HepG2 (cell line): ENCODE measurements at regions not wholly inside any gene's neighbourhood (a gene's known extent, or its start where the extent isn't known, plus 50 kb on each side); places are given as distances from the start of the nearest gene placed in this dataset.

Experiments
- ATAC-seq: fragments of 200-7000 bp; cut with Tn5 transposase; 3 replicates; pipeline ENCODE4 v1.9.1; 2020; ENCODE audit warnings: mild to moderate bottlenecking, moderate library complexity
- BruUV-seq: library from RNA; stranded (reverse); fragments of 400-500 nt; replicated peaks from 2 replicates; lab custom pipeline; 2021; lab: Mats Ljungman, UMichigan
- CTCF ChIA-PET: fragments of 300-600 bp; formaldehyde crosslinking; extraction: SDS; loops from one replicate; lab custom pipeline; 2021; ENCODE audit warnings: low total read pairs, inconsistent platforms, low intra/inter-chr PET ratio; lab: Yijun Ruan, JAX
- POLR2A ChIA-PET: fragments of 350-600 bp; sonication (Branson Sonifier 250); formaldehyde crosslinking; loops from one replicate; lab custom pipeline; 2020; ENCODE audit warnings: antibody characterized with exemption, inconsistent platforms; lab: Yijun Ruan, JAX
- DNase-seq: peaks from one replicate; pipeline ENCODE4 v3.0.0-alpha.2; 2015; ENCODE audit warnings: low spot score
- FAIRE-seq: peaks from 3 replicates; lab custom pipeline; 2011; peaks lifted over from hg19 to GRCh38; lab: Jason Lieb, UNC
- H2AFZ ChIP-seq: one replicate; pipeline ENCODE4 v1.6.1; 2011; ENCODE audit warnings: low read length, inconsistent platforms
- H3K27ac ChIP-seq: fragments of 300-600 bp; 3 replicates; pipeline ENCODE4 v1.8.0; 2011; ENCODE audit warnings: mixed run types, mild to moderate bottlenecking, mixed read lengths, low read length, inconsistent platforms; ENCODE audit not compliant: insufficient read depth; ENCODE audit errors: extremely low read length
- H3K27me3 ChIP-seq, 2 experiments: fragments of 200-600 bp in 1 of 2; 2 replicates in 1 of 2; 3 replicates in 1 of 2; pipeline versions ENCODE4 v1.6.0 to v1.8.0; 2011; ENCODE audit warnings: low read length in 2 of 2, mild to moderate bottlenecking in 2 of 2, moderate library complexity in 2 of 2, inconsistent platforms in 1 of 2; ENCODE audit not compliant: insufficient read depth in 2 of 2, control insufficient read depth in 1 of 2
- H3K36me3 ChIP-seq, 2 experiments: fragments of 200-600 bp in 1 of 2; replicated peaks in 1 of 2; 2 replicates in 1 of 2; 3 replicates in 1 of 2; pipeline versions ENCODE4 v1.5.1 to v1.8.0; 2011; ENCODE audit warnings: low read length in 2 of 2, inconsistent platforms in 1 of 2; ENCODE audit not compliant: insufficient read depth in 2 of 2, control insufficient read depth in 1 of 2
- H3K4me1 ChIP-seq: 2 replicates; pipeline ENCODE4 v1.5.1; 2012; ENCODE audit warnings: low read length, inconsistent platforms; ENCODE audit not compliant: insufficient read depth
- H3K4me2 ChIP-seq: 2 replicates; pipeline ENCODE4 v1.6.0; 2011; ENCODE audit warnings: low read depth, low read length, inconsistent platforms
- H3K4me3 ChIP-seq, 3 experiments: fragments of 200-600 bp in 1 of 3; sonication (generic), shearing (Covaris generic) in 1 of 3; replicated peaks in 1 of 3; 2 replicates each; pipeline ENCODE4 v1.5.1; 2011 to 2016; ENCODE audit warnings: low read length in 3 of 3, inconsistent platforms in 2 of 3, low read depth in 2 of 3, mild to moderate bottlenecking in 2 of 3, control low read depth in 1 of 3, mixed read lengths in 1 of 3; ENCODE audit not compliant: insufficient read depth in 1 of 3
- H3K79me2 ChIP-seq: one replicate; pipeline ENCODE4 v1.6.1; 2011; ENCODE audit warnings: low read length, inconsistent platforms; ENCODE audit not compliant: insufficient read depth
- H3K9ac ChIP-seq: 2 replicates; pipeline ENCODE4 v1.6.0; 2011; ENCODE audit warnings: mild to moderate bottlenecking, low read depth, low read length, inconsistent platforms; ENCODE audit not compliant: insufficient read depth
- H3K9me3 ChIP-seq: 2 replicates; pipeline ENCODE4 v1.5.1; 2012; ENCODE audit warnings: mild to moderate bottlenecking, low read length
- H4K20me1 ChIP-seq: 2 replicates; pipeline ENCODE4 v1.6.0; 2011; ENCODE audit warnings: inconsistent platforms, mild to moderate bottlenecking, low read length, moderate library complexity; ENCODE audit not compliant: insufficient read depth
- MYNN ChIP-seq: sonication (generic); formaldehyde crosslinking; IDR thresholded peaks from 2 replicates; pipeline ENCODE4 v1.4.0; 2020; ENCODE audit warnings: mild to moderate bottlenecking, low read depth, missing genetic modification reagents
- SAFB2 ChIP-seq: sonication (generic); formaldehyde crosslinking; IDR thresholded peaks from 2 replicates; pipeline ENCODE4 v1.5.1; 2020; ENCODE audit warnings: missing genetic modification reagents, low read depth, mild to moderate bottlenecking, borderline replicate concordance
- SAP130 ChIP-seq: IDR thresholded peaks from 2 replicates; pipeline ENCODE4 v1.6.1; 2016; ENCODE audit warnings: low read depth
- SRSF1 ChIP-seq: fragments of 200-400 bp; formaldehyde crosslinking; optimal IDR thresholded peaks from 2 replicates; pipeline ENCODE3; 2017; ENCODE audit warnings: mild to moderate bottlenecking, low read depth, low read length, moderate library complexity
- ZBTB3 ChIP-seq: sonication (generic); formaldehyde crosslinking; IDR thresholded peaks from 2 replicates; pipeline ENCODE4 v1.4.0; 2020; ENCODE audit warnings: low read depth, mild to moderate bottlenecking, moderate library complexity, missing genetic modification reagents, borderline replicate concordance
- ZSCAN30 ChIP-seq: sonication (generic); formaldehyde crosslinking; IDR thresholded peaks from 2 replicates; pipeline ENCODE4 v1.5.0; 2020; ENCODE audit warnings: mild to moderate bottlenecking, missing genetic modification reagents
- ZSCAN31 ChIP-seq: sonication (generic); formaldehyde crosslinking; IDR thresholded peaks from 2 replicates; pipeline ENCODE4 v1.5.0; 2020; ENCODE audit warnings: low read depth, mild to moderate bottlenecking, missing genetic modification reagents
- WGBS: methylation state at CpG from one replicate; pipeline ENCODE4 v1.1.6; 2017; ENCODE audit warnings: low lambda C conversion rate; 5-methylcytosine and 5-hydroxymethylcytosine counted together
- in situ Hi-C: cut with HindIII; loops from 2 replicates; pipeline ENCODE4 v1.10.0; 2017; ENCODE audit warnings: low pct_unique_long_range_greater_than_20kb; ENCODE audit not compliant: extremely low pct_ligation_motif_present
- intact Hi-C: fragments of 100-400 bp; cut with micrococcal nuclease; formaldehyde crosslinking; loops from one replicate; pipeline ENCODE4 v1.10.0; 2022; ENCODE audit not compliant: unreplicated experiment
- TF ChIP-seq, protein P1 (sequence below): IDR thresholded peaks from 2 replicates; pipeline ENCODE4 v1.6.1; 2016; ENCODE audit warnings: missing biosample characterization, missing genetic modification reagents, low read depth
- TF ChIP-seq, protein P2 (sequence below), 2 experiments: sonication (generic) in 1 of 2; formaldehyde crosslinking in 1 of 2; IDR thresholded peaks; 2 replicates each; pipeline versions ENCODE4 v1.6.1 to v1.9.0; 2014 to 2022; ENCODE audit warnings: antibody characterized with exemption in 1 of 2, borderline replicate concordance in 1 of 2, inconsistent platforms in 1 of 2, low read depth in 1 of 2, missing genetic modification reagents in 1 of 2
- TF ChIP-seq, protein P3 (sequence below): IDR thresholded peaks from 2 replicates; pipeline ENCODE4 v1.6.1; 2016; ENCODE audit warnings: low read depth, borderline replicate concordance
- TF ChIP-seq, protein P4 (sequence below): sonication (generic); formaldehyde crosslinking; IDR thresholded peaks from 2 replicates; pipeline ENCODE4 v1.4.0; 2020; ENCODE audit warnings: missing genetic modification reagents, borderline replicate concordance
- TF ChIP-seq, protein P5 (sequence below): sonication (generic); formaldehyde crosslinking; IDR thresholded peaks from 2 replicates; pipeline ENCODE4 v1.4.0; 2020; ENCODE audit warnings: mild to moderate bottlenecking, low read depth, missing genetic modification reagents

DNA sequence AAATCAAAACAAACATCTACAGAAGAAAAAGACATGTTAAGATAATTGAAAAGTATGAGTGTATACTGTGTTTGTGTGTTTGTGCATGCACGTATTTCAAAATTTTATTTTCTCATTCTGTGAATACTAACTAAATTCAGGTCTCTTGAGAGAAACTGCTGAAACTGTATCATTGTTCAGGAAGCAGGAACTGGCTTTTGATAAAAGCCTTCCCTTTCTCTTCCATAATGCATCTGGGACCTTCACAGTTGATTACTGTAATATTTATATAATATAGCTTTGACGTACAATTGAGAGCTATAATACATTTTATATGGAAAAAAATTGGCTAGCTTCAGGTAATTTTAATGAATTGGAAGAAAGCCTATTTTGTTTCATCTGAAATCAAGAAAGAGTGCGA, 993.5 kb downstream of the SLC6A15 start:
- Histone ChIP-seq H3K9ac (no peak overlapping the region), H3K4me2 (no peak overlapping the region), H3K36me3 (no peaks in the 10 kb centered on the region), H3K27ac (no peak overlapping the region), H3K9me3 (no peaks in the 10 kb centered on the region), H3K79me2 (no peaks in the 10 kb centered on the region), H3K4me3 (no peak overlapping the region), H2AFZ (no peak overlapping the region), H3K27me3 (no peaks in the 10 kb centered on the region), H4K20me1 (no peaks in the 10 kb centered on the region), H3K4me1 (no peaks in the 10 kb centered on the region)
- intact Hi-C loops (no loop called here), in situ Hi-C loops (no loop called here)
- POLR2A ChIA-PET: no interaction called here
- 3% methylated on average over 3 of the region's 3 CpGs for WGBS
- no peak for ATAC-seq
- no peak for DNase-seq
- no peak for FAIRE-seq
- CTCF ChIA-PET: no interaction called here
- BruUV-seq: no TSS peak
- TF ChIP-seq, protein P1, sequence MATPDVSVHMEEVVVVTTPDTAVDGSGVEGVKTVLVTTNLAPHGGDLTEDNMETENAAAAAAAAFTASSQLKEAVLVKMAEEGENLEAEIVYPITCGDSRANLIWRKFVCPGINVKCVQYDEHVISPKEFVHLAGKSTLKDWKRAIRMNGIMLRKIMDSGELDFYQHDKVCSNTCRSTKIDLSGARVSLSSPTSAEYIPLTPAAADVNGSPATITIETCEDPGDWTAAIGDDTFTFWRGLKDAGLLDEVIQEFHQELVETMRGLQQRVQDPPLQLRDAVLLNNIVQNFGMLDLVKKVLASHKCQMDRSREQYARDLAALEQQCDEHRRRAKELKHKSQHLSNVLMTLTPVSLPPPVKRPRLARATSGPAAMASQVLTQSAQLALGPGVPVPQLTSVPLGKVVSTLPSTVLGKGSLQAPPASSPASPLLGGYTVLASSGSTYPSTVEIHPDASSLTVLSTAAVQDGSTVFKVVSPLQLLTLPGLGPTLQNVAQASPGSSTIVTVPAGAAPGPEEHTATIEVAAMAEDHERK (CRISPR knock-in tag): no peak
- TF ChIP-seq ZSCAN30 (CRISPR knock-in tag): no peak
- TF ChIP-seq, protein P2, sequence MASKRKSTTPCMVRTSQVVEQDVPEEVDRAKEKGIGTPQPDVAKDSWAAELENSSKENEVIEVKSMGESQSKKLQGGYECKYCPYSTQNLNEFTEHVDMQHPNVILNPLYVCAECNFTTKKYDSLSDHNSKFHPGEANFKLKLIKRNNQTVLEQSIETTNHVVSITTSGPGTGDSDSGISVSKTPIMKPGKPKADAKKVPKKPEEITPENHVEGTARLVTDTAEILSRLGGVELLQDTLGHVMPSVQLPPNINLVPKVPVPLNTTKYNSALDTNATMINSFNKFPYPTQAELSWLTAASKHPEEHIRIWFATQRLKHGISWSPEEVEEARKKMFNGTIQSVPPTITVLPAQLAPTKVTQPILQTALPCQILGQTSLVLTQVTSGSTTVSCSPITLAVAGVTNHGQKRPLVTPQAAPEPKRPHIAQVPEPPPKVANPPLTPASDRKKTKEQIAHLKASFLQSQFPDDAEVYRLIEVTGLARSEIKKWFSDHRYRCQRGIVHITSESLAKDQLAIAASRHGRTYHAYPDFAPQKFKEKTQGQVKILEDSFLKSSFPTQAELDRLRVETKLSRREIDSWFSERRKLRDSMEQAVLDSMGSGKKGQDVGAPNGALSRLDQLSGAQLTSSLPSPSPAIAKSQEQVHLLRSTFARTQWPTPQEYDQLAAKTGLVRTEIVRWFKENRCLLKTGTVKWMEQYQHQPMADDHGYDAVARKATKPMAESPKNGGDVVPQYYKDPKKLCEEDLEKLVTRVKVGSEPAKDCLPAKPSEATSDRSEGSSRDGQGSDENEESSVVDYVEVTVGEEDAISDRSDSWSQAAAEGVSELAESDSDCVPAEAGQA (IDR thresholded peaks at IDR 0.05; ENCODE audit: low read depth): no peak
- TF ChIP-seq, protein P2 (CRISPR knock-in tag; IDR thresholded peaks at IDR 0.05; ENCODE audit: borderline replicate concordance): no peak
- no peak for TF ChIP-seq ZBTB3 (CRISPR knock-in tag)
- TF ChIP-seq, protein P3, sequence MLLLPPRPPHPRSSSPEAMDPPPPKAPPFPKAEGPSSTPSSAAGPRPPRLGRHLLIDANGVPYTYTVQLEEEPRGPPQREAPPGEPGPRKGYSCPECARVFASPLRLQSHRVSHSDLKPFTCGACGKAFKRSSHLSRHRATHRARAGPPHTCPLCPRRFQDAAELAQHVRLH (CRISPR knock-in tag): no peak
- TF ChIP-seq, protein P4, sequence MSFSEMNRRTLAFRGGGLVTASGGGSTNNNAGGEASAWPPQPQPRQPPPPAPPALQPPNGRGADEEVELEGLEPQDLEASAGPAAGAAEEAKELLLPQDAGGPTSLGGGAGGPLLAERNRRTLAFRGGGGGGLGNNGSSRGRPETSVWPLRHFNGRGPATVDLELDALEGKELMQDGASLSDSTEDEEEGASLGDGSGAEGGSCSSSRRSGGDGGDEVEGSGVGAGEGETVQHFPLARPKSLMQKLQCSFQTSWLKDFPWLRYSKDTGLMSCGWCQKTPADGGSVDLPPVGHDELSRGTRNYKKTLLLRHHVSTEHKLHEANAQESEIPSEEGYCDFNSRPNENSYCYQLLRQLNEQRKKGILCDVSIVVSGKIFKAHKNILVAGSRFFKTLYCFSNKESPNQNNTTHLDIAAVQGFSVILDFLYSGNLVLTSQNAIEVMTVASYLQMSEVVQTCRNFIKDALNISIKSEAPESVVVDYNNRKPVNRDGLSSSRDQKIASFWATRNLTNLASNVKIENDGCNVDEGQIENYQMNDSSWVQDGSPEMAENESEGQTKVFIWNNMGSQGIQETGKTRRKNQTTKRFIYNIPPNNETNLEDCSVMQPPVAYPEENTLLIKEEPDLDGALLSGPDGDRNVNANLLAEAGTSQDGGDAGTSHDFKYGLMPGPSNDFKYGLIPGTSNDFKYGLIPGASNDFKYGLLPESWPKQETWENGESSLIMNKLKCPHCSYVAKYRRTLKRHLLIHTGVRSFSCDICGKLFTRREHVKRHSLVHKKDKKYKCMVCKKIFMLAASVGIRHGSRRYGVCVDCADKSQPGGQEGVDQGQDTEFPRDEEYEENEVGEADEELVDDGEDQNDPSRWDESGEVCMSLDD (CRISPR knock-in tag): no peak
- no peak for TF ChIP-seq ZSCAN31 (CRISPR knock-in tag)
- TF ChIP-seq, protein P5, sequence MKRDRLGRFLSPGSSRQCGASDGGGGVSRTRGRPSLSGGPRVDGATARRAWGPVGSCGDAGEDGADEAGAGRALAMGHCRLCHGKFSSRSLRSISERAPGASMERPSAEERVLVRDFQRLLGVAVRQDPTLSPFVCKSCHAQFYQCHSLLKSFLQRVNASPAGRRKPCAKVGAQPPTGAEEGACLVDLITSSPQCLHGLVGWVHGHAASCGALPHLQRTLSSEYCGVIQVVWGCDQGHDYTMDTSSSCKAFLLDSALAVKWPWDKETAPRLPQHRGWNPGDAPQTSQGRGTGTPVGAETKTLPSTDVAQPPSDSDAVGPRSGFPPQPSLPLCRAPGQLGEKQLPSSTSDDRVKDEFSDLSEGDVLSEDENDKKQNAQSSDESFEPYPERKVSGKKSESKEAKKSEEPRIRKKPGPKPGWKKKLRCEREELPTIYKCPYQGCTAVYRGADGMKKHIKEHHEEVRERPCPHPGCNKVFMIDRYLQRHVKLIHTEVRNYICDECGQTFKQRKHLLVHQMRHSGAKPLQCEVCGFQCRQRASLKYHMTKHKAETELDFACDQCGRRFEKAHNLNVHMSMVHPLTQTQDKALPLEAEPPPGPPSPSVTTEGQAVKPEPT: no peak
- TF ChIP-seq SAFB2 (CRISPR knock-in tag): no peak
- no peak for TF ChIP-seq SAP130
- TF ChIP-seq SRSF1: no peak
- TF ChIP-seq MYNN (CRISPR knock-in tag): no peak
